ENCODE measurements at regions not wholly inside any gene's neighbourhood (a gene's known extent, or its start where the extent isn't known, plus 50 kb on each side); places are given as distances from the start of the nearest gene placed in this dataset.
"Not testable (repeated sequence)": the region's sequence is repeated elsewhere in the genome, so short reads cannot be mapped to it uniquely, and the experiment has no call there.

- no peak for DNase-seq (ENCODE audit: low read depth in 2 of 2)
Observed at GRCh38 chr10:35792291-35792690, 150.2 kb upstream of the FZD8 start.

- DNase-seq (ENCODE audit: low read depth in 2 of 2) = no peak
Observed at GRCh38 chr10:35789996-35790395, 147.9 kb upstream of the FZD8 start.

- no peak for DNase-seq (ENCODE audit: low read depth in 2 of 2)
Observed at GRCh38 chr10:35784751-35785150, 142.7 kb upstream of the FZD8 start.

GRCh38 chr10:35783305-35783838 is 141.3 kb upstream of the FZD8 start:
- DNase-seq (ENCODE audit: low read depth in 2 of 2) = no peak

GRCh38 chr10:35781643-35782035 is 139.5 kb upstream of the FZD8 start:
- no peak for DNase-seq (ENCODE audit: low read depth in 2 of 2)

- no peak for DNase-seq (ENCODE audit: low read depth in 2 of 2)
Observed at GRCh38 chr10:35780970-35781642, 139.0 kb upstream of the FZD8 start.

- no peak for DNase-seq (ENCODE audit: low read depth in 2 of 2)
Observed at GRCh38 chr10:35778306-35778705, 136.2 kb upstream of the FZD8 start.

GRCh38 chr10:35776557-35776956 is 134.5 kb upstream of the FZD8 start:
- not testable (repeated sequence) for DNase-seq (ENCODE audit: low read depth in 2 of 2)

- no peak for DNase-seq (ENCODE audit: low read depth in 2 of 2)
Observed at GRCh38 chr10:35774109-35774508, 132.0 kb upstream of the FZD8 start.

GRCh38 chr10:35770817-35771355 is 128.8 kb upstream of the FZD8 start:
- DNase-seq (ENCODE audit: low read depth in 2 of 2) = no peak

- no peak for DNase-seq (ENCODE audit: low read depth in 2 of 2)
Observed at GRCh38 chr10:35769795-35770194, 127.7 kb upstream of the FZD8 start.

GRCh38 chr10:35768731-35769130 is 126.6 kb upstream of the FZD8 start:
- no peak for DNase-seq (ENCODE audit: low read depth in 2 of 2)

GRCh38 chr10:35768011-35768410 is 125.9 kb upstream of the FZD8 start:
- no peak for DNase-seq (ENCODE audit: low read depth in 2 of 2)

GRCh38 chr10:35765996-35766395 is 123.9 kb upstream of the FZD8 start:
- DNase-seq (ENCODE audit: low read depth in 2 of 2) = no peak

- DNase-seq (ENCODE audit: low read depth in 2 of 2) = no peak
Observed at GRCh38 chr10:35765066-35765527, 123.0 kb upstream of the FZD8 start.

GRCh38 chr10:35762311-35763030 is 120.4 kb upstream of the FZD8 start:
- DNase-seq (ENCODE audit: low read depth in 2 of 2) = no peak

- DNase-seq (ENCODE audit: low read depth in 2 of 2) = no peak
Observed at GRCh38 chr10:35758076-35758475, 116.0 kb upstream of the FZD8 start.

- DNase-seq (ENCODE audit: low read depth in 2 of 2) = no peak
Observed at GRCh38 chr10:35754519-35754918, 112.4 kb upstream of the FZD8 start.

- no peak for DNase-seq (ENCODE audit: low read depth in 2 of 2)
Observed at GRCh38 chr10:35752469-35753461, 110.7 kb upstream of the FZD8 start.

- no peak for DNase-seq (ENCODE audit: low read depth in 2 of 2)
Observed at GRCh38 chr10:35751347-35751746, 109.3 kb upstream of the FZD8 start.

- DNase-seq (ENCODE audit: low read depth in 2 of 2) = no peak
Observed at GRCh38 chr10:35749230-35749629, 107.1 kb upstream of the FZD8 start.

Measured in stimulated activated CD4-positive, alpha-beta T cell treated with anti-CD3 and anti-CD28 coated beads, Interleukin-15, amount 100 ng/mL, for 48 hours (primary cell).